OCI-LY3 (cell line): ENCODE measurements at regions not wholly inside any gene's neighbourhood (a gene's known extent, or its start where the extent isn't known, plus 50 kb on each side); places are given as distances from the start of the nearest gene placed in this dataset.
"Not testable (repeated sequence)": the region's sequence is repeated elsewhere in the genome, so short reads cannot be mapped to it uniquely, and the experiment has no call there.

Experiments
- H2AFZ ChIP-seq: fragments of 200-600, 300-600 bp; shearing (Covaris generic); 2 replicates; pipeline ENCODE4 v1.6.0; 2014; ENCODE audit warnings: antibody characterized with exemption, low read depth, low read length
- H3K27ac ChIP-seq: fragments of 200-600, 300-600 bp; sonication (generic); 2 replicates; pipeline ENCODE4 v1.5.1; 2014; ENCODE audit warnings: mild to moderate bottlenecking, low read length, moderate library complexity, mixed read lengths
- H3K27me3 ChIP-seq: fragments of 200-600, 300-600 bp; sonication (generic); 2 replicates; pipeline ENCODE4 v1.6.1; 2014; ENCODE audit warnings: low read depth, low read length, mixed read lengths
- H3K36me3 ChIP-seq: fragments of 200-600, 300-600 bp; sonication (generic); replicated peaks from 2 replicates; pipeline ENCODE3; 2014; ENCODE audit warnings: low read depth, low read length, mixed read lengths
- H3K4me1 ChIP-seq: fragments of 300-600, 200-600 bp; sonication (generic); 2 replicates; pipeline ENCODE4 v1.6.1; 2014; ENCODE audit warnings: low read length, mixed read lengths
- H3K4me2 ChIP-seq: fragments of 200-600, 300-600 bp; sonication (generic); 2 replicates; pipeline ENCODE4 v1.6.1; 2014; ENCODE audit warnings: low read length, mixed read lengths
- H3K4me3 ChIP-seq: fragments of 300-600, 200-600 bp; sonication (generic); 2 replicates; pipeline ENCODE4 v1.5.1; 2014; ENCODE audit warnings: antibody characterized with exemption, mild to moderate bottlenecking, low read length, moderate library complexity
- H3K79me2 ChIP-seq: fragments of 300-600, 200-600 bp; shearing (Covaris generic); 2 replicates; pipeline ENCODE4 v1.6.1; 2014; ENCODE audit warnings: mild to moderate bottlenecking, low read length, mixed read lengths
- H3K9ac ChIP-seq: fragments of 300-600, 200-600 bp; shearing (Covaris generic); 2 replicates; pipeline ENCODE4 v1.6.0; 2014; ENCODE audit warnings: mild to moderate bottlenecking, low read length, moderate library complexity
- H3K9me3 ChIP-seq: fragments of 200-600, 300-600 bp; shearing (Covaris generic); 2 replicates; pipeline ENCODE4 v1.6.1; 2014; ENCODE audit warnings: low read length, mixed read lengths; ENCODE audit not compliant: insufficient read depth
- H4K20me1 ChIP-seq: fragments of 200-600, 300-600 bp; sonication (generic); 2 replicates; pipeline ENCODE4 v1.6.1; 2016; ENCODE audit warnings: low read length, mixed read lengths; ENCODE audit not compliant: insufficient read depth
- CTCF ChIP-seq: fragments of 200-600, 300-600 bp; sonication (generic); IDR thresholded peaks from 2 replicates; pipeline ENCODE4 v1.5.1; 2014; ENCODE audit warnings: antibody characterized with exemption, low read length, low read depth
- EZH2phosphoT487 ChIP-seq: fragments of 200-600 bp; shearing (Covaris generic); IDR thresholded peaks from 2 replicates; pipeline ENCODE4 v1.6.1; 2018; ENCODE audit warnings: antibody characterized with exemption, mixed run types, low read depth

- peak overlapping the region; percentile 79 for H3K4me2 ChIP-seq
- H3K9me3 ChIP-seq = no peaks in the 10 kb centered on the region
- TF ChIP-seq CTCF (no peak), EZH2phosphoT487 (no peak)
- no peaks in the 10 kb centered on the region for H3K36me3 ChIP-seq
- peak overlapping the region; percentile 68 for H2AFZ ChIP-seq
- peak overlapping the region; percentile 90 for H3K27ac ChIP-seq
- H4K20me1 ChIP-seq = no peaks in the 10 kb centered on the region
- peak overlapping the region; percentile 60 for H3K4me3 ChIP-seq
- H3K79me2 ChIP-seq = no peaks in the 10 kb centered on the region
- no peaks in the 10 kb centered on the region for H3K27me3 ChIP-seq
- peaks cover 43% of the 10 kb centered on the region for H3K4me1 ChIP-seq
- peak overlapping the region; percentile 75 for H3K9ac ChIP-seq
Observed at GRCh38 chr6:137811121-137811915, 55.7 kb upstream of the TNFAIP3 start.

DNA sequence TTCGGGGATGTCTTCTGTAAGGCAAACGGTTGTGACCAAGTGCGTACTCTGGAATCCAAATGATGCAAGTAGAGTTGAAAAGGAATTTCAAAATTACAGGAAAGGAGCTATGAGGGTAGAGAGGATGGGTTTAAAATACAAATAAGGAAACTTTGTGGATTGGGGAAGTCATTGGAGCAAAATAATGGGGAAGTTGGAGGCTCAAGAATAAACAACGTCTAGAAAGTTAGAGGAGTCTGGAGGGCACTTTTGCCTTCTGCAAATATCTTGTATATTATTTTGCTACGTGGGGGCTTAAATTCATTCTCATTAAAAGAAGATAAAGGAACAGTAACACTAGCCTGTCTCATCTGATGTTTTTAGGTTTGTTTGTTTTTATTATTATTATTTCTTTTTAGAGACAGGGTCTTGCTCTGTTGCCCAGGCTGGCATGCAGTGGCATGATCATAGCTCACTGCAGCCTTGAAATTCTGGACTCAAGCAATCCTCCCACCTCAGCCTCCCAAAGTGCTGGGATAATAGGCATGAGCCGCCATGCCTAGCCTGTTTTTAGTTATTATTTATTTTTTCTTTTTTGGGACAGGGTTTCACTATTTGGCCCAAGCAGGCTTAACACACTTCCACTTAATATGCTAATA lies 55.0 kb upstream of the TNFAIP3 start:
- H4K20me1 ChIP-seq = no peaks in the 10 kb centered on the region
- H2AFZ ChIP-seq = no peak overlapping the region
- peak overlapping the region; percentile 79 for H3K4me2 ChIP-seq
- no peaks in the 10 kb centered on the region for H3K36me3 ChIP-seq
- no peaks in the 10 kb centered on the region for H3K9me3 ChIP-seq
- H3K27me3 ChIP-seq = no peaks in the 10 kb centered on the region
- H3K4me3 ChIP-seq = peak overlapping the region; percentile 60
- no peak for TF ChIP-seq EZH2phosphoT487
- no peak for TF ChIP-seq CTCF
- H3K27ac ChIP-seq = peak overlapping the region; percentile 90
- H3K9ac ChIP-seq = peak overlapping the region; percentile 75
- H3K79me2 ChIP-seq = no peaks in the 10 kb centered on the region
- H3K4me1 ChIP-seq = peaks cover 48% of the 10 kb centered on the region

DNA sequence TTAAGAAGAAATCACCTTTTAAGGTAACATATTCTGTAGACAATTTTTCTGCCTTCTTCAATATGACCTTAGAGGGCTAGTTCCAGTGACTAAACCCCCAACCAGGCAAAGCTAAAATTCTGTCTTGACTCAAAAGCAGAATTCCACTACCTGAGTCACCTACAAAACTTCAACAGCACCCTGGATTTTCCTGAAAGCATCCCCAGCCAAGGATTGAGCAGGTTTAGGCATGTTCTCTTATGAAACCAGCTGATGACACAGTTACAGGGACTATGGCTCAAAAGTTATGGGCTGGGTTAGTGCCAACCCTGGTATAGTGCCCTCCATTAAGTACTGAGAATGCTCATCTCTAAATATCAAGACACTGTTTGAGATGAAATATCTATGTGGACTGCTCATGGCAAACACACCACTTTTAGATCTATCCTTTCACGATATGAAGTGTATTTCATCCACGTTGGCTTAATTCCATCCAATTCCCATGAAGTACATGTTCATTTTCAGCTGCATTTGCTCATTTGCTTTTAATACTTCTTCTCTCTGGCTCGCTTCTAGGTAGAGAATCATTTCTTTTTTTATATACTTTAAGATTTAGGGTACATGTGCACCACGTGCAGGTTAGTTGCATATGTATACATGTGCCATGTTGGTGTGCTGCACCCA lies 53.6 kb upstream of the TNFAIP3 start:
- no peaks in the 10 kb centered on the region for H4K20me1 ChIP-seq
- H3K9me3 ChIP-seq = no peaks in the 10 kb centered on the region
- no peaks in the 10 kb centered on the region for H3K79me2 ChIP-seq
- H3K9ac ChIP-seq = no peak overlapping the region
- no peaks in the 10 kb centered on the region for H3K27me3 ChIP-seq
- peaks cover 48% of the 10 kb centered on the region for H3K4me1 ChIP-seq
- no peak overlapping the region for H3K4me2 ChIP-seq
- H3K27ac ChIP-seq = no peak overlapping the region
- no peaks in the 10 kb centered on the region for H3K36me3 ChIP-seq
- no peak overlapping the region for H3K4me3 ChIP-seq
- TF ChIP-seq CTCF = no peak
- no peak for TF ChIP-seq EZH2phosphoT487
- H2AFZ ChIP-seq = no peak overlapping the region

GRCh38 chr6:137814030-137814429 lies 53.0 kb upstream of the TNFAIP3 start:
- H4K20me1 ChIP-seq, H3K36me3 ChIP-seq, H3K27ac ChIP-seq, H3K9ac ChIP-seq, H3K4me2 ChIP-seq, H3K79me2 ChIP-seq, H3K9me3 ChIP-seq, H3K4me3 ChIP-seq, H3K27me3 ChIP-seq, H2AFZ ChIP-seq: not testable (repeated sequence)
- peaks cover 48% of the 10 kb centered on the region for H3K4me1 ChIP-seq
